ENCODE measurements at regions not wholly inside any gene's neighbourhood (a gene's known extent, or its start where the extent isn't known, plus 50 kb on each side); places are given as distances from the start of the nearest gene placed in this dataset.

- TF ChIP-seq CTCF (IDR thresholded peaks at IDR 0.05; ENCODE audit: extremely low read depth in 1 of 2, insufficient read depth in 1 of 2, low read depth in 1 of 2, low read length in 2 of 2), result no peak
- no peak for TF ChIP-seq EZH2 (IDR thresholded peaks at IDR 0.05; ENCODE audit: borderline replicate concordance, low read depth, low read length, severe bottlenecking)
These were observed 302.1 kb downstream of the NR2F1-AS1 start for GRCh38 chr5:93278896-93279295.

All from endothelial cell of umbilical vein (primary cell).